ENCODE measurements at regions not wholly inside any gene's neighbourhood (a gene's known extent, or its start where the extent isn't known, plus 50 kb on each side); places are given as distances from the start of the nearest gene placed in this dataset.
A peak's percentile ranks its signal among the peaks of the same experiment; 100 is the strongest.
"Not testable (repeated sequence)": the region's sequence is repeated elsewhere in the genome, so short reads cannot be mapped to it uniquely, and the experiment has no call there.

DNA sequence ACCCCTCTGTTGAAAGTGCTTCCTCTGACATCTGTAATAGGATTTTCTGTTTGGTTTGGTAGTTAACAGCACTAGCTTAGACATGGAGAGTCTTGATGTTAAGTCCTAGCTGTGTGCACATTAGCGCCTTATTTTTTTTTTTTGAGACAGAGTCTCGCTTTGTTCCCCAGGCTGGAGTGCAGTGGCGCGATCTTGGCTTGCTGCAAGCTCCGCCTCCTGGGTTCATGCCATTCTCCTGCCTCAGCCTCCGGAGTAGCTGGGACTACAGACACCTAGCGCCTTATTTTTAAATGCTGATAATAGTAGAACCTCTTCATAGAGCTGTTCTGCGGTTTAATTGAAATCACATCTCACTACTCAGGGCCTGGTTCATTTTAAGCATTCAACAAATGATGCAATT, 131.5 kb downstream of the PLCE1 start:
- DNase-seq (ENCODE audit: low read depth in 2 of 2) = not testable (repeated sequence)

DNA sequence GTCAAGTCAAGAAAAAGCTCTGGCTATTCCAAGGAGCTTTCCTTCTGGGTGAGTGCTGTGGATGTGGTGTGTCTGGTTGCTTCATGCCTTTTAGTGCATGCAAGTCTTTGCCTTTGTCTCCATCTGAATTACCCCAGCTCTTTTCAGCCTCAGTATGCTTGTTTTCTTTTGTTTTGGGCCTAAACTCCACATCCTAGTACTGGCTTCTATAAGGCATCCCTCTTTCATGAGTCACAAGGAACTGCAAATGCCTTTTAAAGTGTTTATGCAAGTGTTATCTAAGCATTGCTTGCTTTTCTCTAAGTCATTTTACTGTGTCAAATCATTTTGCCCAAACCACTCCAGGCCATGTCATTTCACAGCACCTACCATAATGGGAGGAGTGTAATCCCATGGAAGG, 132.1 kb downstream of the PLCE1 start:
- DNase-seq (ENCODE audit: low read depth in 2 of 2) = no peak

DNA sequence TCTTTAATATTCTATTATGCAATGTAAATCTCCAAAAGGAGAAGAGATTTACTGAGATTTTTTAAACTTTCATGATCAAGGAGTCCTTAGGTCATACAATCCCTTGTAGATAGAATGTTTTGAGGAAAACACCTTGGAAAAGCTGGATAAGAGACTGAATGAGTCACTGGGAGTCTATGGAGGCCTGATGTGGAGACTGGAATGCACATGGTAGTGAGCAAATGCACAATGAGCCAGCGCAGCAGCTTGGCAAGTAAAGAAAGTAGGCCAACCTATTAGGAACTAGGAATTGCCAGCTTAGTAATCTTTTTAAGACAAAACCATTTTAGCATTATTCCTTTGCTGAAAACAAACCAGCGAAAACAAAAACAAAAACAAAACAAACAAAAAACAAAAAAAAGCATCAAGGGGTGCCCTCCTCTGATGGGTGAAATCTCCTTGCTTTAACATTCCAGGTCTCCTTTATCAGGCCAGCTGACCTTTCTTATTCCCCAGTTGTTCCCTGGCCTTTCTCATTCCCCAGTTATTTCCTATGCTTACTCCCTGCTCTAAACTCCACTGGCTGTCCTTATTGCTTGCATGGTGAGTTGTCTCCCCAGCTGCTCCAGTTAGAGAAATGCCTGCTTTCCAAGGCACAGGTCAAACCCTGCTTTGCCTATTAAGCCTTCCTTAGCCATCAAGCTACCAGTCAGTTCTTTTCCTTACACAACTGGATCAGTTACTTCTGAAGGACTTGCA, 135.8 kb downstream of the PLCE1 start:
- no peak for DNase-seq (ENCODE audit: low read depth in 2 of 2)

DNA sequence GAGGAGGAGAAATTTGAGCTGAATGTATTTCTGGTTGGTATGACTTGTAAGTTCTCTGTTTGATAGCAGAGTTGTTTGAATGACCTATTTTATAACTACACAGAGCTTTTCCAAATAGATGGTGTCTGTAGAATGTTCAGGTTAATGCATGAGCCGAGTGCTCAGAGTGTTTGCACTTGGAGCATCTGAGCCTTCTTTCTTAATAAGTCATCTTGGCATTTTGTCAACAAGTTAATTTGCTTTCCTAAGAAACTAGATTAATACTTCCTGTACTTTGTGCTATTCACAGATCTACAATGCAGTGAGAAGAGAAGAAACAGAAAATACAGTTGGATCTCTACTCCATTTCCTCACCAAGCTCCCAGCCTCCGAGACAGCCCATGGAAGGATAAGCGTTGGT, 138.2 kb downstream of the PLCE1 start:
- DNase-seq (ENCODE audit: low read depth in 2 of 2) = no peak

DNA sequence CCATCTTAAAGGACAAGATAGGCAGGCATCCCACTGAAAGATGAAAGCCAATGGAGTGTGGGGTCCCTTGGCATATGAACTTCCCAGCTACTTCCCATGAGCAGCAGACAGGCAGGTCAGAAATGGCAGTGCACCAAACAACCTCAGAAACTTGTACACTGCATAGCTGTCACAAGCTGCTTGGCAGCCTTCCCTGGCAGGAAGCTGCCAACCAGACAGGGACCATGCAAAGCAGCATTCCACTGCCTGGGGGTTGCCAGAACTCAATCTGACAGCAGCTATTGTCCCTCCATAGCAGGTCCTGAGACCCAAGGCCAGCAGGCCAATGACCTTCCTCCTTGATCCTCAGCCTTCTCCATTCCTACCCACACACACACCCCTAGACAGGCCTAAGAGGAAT, 139.5 kb downstream of the PLCE1 start:
- no peak for DNase-seq (ENCODE audit: low read depth in 2 of 2)

DNA sequence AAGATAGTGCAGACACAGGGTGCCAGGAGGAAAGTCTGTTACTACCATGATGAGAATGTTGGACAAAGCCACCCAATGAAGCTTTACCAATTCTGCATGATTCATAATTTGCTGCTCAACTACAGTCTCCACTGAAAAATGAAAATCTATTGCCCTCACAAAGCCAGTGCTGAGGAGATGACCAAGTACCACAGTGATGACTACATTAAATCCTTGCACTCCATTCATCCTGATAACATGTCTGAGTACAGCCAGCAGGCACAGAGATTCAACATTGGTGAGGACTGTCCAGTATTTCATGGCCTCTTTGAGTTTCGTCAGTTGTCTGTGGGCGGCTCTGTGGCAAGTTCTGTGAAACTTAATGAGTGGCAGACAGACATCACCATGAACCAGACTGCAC, 144.0 kb downstream of the PLCE1 start:
- DNase-seq (ENCODE audit: low read depth in 2 of 2) = no peak

DNA sequence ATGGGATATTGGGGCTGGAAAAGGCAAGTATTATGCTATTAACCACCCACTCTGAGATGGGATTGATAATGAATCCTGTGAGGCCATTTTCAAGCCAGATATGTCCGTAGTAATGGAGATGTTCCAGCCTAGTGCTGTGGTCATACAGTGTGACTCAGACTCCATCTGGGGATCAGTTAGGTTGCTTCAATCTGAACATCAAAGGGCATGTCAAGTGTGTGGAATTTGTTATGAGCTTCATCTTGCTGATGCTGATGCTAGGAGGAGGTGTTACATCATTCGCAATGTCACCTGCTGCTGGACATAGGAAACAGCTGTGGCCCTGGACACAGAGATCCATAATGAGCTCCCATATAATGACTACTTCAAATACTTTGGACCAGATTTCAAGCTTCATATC, 144.7 kb downstream of the PLCE1 start:
- no peak for DNase-seq (ENCODE audit: low read depth in 2 of 2)

DNA sequence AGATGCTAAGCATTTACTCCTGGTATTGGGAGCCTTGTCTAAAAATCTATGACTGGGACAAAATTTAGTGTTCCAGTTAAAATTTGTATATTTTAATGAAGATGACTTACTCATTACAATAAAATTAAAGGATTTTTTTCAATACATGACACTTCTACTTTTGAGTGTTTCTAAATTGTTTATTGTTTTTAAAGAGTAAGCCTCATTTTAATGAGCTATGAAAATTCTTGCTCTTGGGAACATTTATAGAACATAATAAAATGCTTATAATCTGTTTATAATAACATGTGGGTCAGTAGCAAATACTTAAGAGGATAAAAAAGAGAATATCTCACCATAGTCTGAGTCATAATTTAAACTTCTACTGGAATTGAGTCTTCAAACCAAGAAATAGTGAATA, 149.5 kb downstream of the PLCE1 start:
- no peak for DNase-seq (ENCODE audit: low read depth in 2 of 2)

DNA sequence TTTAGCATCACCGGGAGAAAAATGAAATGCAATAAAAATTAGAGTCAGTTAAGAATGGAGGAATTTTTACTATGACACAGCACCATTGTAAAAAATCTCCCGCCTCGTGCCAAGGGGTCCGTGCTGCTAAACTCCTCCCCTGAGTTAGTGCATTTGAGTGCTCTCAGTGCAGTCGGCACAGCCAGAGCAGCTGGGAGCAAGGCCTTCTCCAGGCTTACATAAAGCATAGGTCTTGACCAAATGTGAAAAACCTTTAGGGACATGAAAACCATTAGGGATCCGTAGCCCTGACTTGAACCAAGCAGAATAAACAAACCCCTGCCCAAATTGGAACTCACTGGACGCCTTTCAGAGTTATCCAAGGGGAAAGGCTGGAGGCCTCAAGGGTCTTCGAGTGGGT, 152.6 kb downstream of the PLCE1 start:
- no peak for DNase-seq (ENCODE audit: low read depth in 2 of 2)

DNA sequence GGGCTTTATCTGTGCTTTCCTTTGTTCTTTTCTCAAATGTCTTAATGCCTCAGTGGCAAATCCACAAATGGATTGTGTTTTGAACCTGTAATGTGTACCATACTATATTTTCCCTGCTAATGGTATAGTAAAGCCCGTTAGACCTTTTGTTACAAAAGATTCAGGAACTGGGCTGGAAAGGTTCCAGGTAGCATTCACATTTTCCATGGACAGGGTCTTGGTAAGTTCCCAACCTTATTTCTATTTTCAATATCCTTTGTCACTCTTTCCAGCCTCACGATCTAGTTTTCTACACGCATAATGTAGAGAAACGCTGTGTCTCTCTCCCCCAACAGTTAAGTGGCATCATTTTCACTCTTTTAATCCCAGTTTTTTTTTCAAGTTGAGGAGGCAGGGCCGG, 153.0 kb downstream of the PLCE1 start:
- DNase-seq (ENCODE audit: low read depth in 2 of 2) = no peak

DNA sequence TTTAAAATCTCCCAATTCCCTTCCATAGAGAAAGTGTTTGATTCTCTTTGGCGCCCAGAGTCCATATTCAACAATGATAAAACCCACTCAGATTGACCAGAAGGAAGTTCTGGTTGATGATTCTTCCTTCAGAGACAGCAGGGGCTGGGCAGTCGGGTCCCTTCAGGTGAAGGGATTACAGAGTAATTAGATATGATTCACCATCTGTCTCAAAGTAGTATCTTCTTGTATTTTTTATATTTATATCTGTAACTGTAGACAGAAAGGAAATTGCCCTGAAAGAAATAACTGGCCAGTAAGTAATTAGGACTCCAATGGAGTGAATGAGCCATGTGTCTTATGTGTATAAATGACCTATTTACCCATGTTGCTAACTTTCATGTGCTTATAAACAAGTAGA, 156.0 kb downstream of the PLCE1 start:
- DNase-seq (ENCODE audit: low read depth in 2 of 2) = no peak

DNA sequence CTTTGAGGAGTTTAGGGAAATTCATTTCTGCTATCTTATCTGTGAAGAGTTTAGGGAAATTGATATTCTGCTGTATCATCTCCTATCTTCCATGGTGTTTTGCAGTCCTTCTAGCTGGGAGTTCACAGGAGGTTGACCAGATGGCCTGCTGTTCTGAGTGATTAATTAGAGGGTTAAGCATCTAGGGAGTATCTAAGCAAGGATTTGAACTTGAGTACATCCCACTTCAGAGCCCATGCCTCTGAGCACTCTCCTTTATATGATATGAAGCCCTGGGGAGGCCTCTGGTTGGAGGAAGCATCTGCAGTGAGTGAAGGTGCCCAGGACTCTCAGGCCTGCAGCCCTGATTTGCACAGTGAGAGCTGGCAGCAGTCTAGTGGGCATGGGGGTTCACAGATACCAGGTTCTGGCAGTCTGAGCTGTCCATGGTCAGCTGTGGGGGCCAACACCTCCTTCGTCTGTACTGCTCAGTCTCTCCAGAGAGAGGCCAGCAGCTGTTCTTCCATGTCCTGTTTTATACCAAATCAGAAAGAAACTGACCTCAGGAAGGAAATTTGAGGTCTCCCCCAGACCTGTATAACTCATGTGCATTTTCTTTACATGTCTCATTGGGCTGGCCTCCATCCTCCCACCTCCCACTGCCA, 156.9 kb downstream of the PLCE1 start:
- DNase-seq (ENCODE audit: low read depth in 2 of 2) = no peak

DNA sequence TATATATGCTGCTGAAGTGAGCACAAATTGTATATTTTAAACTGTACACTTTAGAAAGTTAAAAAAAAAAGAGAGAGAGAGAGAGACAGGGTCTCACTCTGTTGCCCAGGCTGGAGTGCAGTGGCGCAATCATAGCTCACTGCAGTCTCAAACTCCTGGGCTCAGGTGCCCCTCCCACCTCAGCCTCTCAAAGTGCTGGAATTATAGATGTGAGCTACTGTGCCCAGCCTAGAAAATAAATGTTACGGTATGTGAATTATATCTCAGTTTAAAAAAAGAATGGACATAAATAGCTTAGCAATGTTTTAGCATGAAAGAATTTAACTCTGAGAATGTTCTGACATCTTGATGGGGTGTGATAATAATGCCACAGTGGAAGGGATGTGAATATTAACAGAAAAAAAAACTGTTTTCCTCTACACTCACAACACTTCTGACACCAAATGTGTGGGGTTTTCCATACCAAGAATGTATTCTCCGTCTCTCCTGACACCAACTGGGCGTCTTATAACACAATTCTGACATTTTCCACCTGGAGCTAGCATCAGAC, 162.1 kb downstream of the PLCE1 start:
- DNase-seq (ENCODE audit: low read depth in 2 of 2) = no peak

DNA sequence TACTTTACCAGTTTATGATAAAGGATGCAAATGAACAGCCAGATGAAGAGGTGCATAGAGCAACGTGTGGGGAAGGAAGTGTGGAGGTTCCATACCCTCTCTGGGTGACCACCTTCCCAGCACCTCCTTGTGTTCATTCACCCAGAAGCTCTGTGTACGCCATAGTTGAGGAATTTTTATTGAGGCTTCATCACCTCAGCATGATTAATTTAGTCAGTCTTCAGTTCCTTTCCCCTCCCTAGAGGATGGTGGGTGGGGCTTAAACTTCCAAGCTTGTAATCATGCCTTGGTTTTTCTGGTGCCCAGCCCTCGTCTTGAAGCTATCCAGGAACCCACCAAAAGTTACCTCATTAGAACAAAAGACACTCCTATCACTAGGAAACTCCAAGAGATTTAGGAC, 162.7 kb downstream of the PLCE1 start:
- DNase-seq (ENCODE audit: low read depth in 2 of 2) = no peak

DNA sequence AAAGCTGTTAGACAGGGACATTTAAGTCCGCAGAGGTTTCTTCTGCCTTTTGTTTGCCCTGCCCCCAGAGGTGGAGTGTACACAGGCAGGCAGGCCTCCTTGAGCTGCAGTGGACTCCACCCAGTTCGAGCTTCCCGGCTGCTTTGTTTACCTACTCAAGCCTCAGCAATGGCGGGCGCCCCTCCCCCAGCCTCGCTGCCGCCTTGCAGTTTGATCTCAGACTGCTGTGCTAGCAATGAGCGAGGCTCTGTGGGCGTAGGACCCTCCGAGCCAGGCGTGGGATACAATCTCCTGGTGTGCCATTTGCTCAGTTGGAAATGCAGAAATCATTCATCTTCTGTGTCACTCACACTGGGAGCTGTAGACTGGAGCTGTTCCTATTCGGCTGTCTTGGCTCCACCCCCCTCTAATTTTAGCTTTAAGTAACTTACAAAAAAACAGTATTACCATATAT, 171.5 kb downstream of the PLCE1 start:
- not testable (repeated sequence) for DNase-seq (ENCODE audit: low read depth in 2 of 2)

DNA sequence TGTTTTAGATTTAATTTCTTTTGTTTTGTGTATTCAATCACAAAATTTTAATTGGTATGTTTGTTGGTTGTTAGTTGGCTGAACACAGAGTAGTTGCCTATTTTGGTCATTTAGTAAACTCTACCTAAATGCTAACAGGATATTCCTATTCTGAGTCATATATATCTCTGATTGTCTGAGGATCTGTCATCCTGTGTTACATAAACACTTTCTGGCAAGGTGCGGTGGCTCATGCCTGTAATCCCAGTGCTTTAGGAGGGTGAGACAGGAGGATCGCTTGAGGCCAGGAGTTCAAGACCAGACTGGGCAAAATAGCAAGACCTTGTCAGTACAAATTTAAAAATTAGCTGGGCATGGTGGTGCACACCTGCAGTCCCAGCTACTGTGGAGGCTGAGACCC, 178.6 kb downstream of the PLCE1 start:
- no peak for DNase-seq (ENCODE audit: low read depth in 2 of 2)

DNA sequence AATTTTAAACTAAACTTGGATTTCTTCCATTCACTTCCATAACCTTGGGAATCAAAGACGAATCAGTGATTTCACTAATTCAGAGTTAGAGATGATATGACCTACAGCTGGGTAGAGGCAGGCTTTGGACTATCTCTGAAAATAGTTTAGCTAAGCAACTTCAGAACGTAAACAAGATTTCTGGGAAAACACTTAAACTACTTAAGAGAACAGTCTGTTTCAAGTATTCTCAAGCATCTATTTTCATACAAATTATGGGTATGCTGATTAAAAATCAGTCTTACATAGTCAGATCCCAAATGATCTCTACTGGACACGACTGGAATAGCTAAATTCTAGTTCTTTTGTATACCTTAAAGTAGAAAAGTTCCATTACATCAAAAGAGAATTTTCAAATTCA, 179.9 kb downstream of the PLCE1 start:
- no peak for DNase-seq (ENCODE audit: low read depth in 2 of 2)

DNA sequence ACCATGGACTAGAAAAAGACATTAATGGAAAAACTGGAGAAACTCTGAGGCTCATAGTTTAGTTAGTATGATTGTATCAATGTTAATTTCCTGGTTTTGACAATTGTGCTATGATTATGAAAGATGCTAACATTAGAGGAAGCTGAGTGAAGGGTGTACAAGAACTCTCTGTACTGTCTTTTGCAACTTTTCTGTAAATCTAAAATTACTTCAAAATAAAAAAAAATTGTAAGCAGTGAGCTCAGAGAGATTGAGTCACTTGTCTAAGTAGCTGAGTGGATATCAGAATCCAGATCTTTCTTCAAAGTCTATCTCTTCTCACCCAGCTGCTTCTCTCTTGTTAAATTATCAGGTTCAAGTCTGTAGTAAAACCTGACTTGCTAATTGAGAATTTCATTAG, 181.1 kb downstream of the PLCE1 start:
- DNase-seq (ENCODE audit: low read depth in 2 of 2) = no peak

DNA sequence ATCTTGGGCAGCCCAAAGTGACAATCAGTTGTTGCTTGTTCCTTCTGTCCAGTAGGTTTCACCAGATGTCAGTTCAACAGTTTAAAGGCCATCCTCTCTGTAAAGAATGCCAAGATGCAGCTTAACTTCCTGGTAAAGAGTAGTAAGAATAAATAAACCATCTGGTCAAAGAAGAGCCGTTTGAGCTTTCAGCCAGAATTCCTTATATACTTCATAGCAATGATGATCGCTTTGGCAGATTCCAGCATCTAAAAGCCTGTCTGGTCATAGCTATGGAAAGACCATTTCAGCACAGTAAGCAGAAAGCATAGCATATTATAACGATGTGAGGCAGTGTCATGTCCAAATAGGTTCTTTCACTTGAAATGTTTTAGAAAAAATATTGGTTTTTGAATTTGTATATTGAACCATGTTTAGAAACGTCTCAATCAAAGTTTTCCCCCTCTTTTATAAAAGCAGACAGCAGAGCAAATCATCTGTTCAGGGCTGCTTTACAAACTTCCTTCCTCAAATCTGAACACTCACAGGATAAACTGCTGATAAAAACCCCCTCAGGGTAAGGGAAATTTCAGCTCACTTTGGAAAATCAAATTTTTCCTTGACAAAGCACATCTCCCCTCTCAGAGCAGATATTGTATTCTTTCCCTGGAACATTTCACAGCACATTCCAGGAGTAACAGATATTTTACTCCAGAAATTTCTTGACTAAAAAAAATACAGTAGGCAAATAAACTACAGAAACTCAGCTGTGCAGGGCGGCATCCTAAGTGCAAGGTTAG, 184.1 kb downstream of the NOC3L start:
- no peak for DNase-seq (ENCODE audit: low read depth in 2 of 2)

DNA sequence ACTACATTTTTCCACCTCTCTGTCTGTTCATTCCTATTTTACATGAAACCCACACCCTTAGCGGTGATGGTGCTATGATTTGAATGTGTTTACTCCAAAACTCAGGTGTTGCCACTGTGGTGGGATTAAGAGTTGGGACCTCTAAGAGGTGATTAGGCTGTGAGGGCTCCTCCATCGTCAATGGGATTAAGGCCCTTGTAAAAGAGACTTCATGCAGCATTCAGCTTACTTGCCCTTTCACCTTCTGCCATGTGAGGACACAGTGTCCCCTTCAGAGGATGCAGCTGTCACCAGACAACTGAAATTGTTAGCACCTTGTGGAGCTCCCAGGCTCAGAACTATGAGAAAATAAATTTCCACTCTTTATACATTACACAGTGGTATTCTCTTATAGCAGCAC, 182.2 kb downstream of the NOC3L start:
- no peak for DNase-seq (ENCODE audit: low read depth in 2 of 2)

DNA sequence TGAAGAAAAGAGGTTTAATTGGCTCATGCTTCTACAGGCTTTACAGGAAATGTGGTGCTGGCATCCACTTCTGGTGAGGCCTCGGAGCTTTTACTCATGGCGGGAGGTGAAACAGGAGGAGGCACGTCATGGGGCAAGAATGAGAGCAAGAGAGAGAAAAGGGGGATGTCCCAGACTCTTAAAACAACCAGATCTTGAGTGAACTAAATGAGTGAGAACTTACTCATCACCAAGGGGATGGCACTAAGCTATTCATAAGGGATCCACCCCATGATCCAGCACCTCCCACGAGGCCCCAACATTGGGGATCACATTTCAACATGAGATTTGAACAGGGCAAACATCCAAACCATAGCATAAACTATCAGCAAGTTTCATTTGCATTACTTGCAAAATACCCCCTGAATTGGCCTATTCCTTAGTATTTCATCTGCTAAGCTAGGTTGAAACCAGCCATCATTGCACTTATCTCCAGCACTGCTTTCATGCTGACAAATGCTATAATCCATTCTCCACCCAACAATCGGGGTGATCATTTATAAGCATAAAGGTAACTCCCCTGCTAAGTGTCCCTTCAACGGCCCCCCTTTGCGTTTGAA, 179.0 kb downstream of the NOC3L start:
- DNase-seq (ENCODE audit: low read depth in 2 of 2) = peak in 1 of 2 experiments; percentile 1

DNA sequence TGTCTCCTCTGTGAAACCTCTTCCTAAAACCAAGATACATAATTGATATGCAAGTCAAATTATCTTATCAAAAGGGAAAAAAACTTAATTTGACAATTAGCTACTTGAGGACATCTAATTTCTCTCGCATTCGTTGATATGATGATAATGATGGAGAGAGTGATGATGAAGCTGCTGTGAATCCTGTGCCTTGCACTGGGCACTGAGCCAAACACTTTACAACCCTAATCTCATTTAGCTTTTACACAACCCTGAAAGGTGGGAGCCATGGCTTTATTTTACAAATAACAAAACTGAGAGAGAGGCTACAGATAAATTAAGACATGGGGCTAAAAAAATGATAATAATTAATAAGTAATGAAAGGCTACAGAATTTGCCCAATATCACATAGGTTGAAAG, 176.0 kb downstream of the NOC3L start:
- no peak for DNase-seq (ENCODE audit: low read depth in 2 of 2)

Data from stimulated activated CD4-positive, alpha-beta T cell treated with anti-CD3 and anti-CD28 coated beads, Interleukin-12 subunit alpha, Interleukin-12 subunit beta, amount 100 ng/mL, for 24 hours (primary cell).